HL-60 (cell line): ENCODE measurements at regions not wholly inside any gene's neighbourhood (a gene's known extent, or its start where the extent isn't known, plus 50 kb on each side); places are given as distances from the start of the nearest gene placed in this dataset.

Source experiments
- GABPA ChIP-seq: IDR thresholded peaks from 2 replicates; pipeline ENCODE4 v1.6.1; 2012; ENCODE audit warnings: low read depth
- POLR2AphosphoS5 ChIP-seq: IDR thresholded peaks from 2 replicates; pipeline ENCODE4 v1.6.1; 2012; ENCODE audit warnings: low read depth
- REST ChIP-seq: IDR thresholded peaks from 2 replicates; pipeline ENCODE4 v1.6.1; 2012; ENCODE audit warnings: low read depth; ENCODE audit not compliant: insufficient replicate concordance
- SPI1 ChIP-seq: IDR thresholded peaks from 2 replicates; pipeline ENCODE4 v1.6.1; 2012; ENCODE audit warnings: low read depth, mild to moderate bottlenecking, borderline replicate concordance
- TF ChIP-seq, protein P1 (sequence below): IDR thresholded peaks from one replicate; pipeline ENCODE4 v1.5.1; 2011; ENCODE audit warnings: low read length, control low read depth, inconsistent platforms; ENCODE audit not compliant: insufficient read depth

DNA sequence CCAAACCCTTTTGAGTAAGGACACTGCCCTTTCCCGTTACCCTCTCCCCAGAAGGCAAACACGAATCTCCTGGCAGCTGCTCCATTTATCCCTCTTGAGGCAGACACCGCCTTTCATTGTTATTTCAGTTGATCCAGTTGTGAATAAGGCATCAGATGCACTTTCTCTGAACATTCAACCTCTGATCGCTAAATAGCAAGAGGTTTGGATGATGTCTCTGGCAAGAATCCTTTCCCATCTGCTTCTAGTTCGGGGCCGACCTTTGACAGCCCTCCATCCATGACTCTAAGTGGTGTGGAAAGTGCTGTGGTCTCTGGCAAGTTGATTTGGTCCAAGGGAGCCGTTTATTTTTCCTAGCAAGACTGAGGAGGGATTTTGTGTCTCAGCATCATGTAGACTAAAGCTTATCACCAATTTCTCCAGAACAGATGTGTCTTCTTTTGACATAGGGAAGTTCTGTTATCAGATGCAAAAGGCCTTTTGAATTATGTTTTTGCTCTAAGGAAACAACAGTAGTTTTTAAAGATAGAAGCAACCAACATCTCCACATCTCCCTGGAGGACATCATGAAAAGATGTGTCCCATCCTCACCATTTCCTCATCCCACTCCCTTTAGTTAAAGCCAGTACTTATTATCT is 123.6 kb downstream of the CCDC34 start:
- TF ChIP-seq POLR2AphosphoS5 (no peak), REST (no peak), SPI1 (no peak), GABPA (no peak)
- TF ChIP-seq, protein P1, sequence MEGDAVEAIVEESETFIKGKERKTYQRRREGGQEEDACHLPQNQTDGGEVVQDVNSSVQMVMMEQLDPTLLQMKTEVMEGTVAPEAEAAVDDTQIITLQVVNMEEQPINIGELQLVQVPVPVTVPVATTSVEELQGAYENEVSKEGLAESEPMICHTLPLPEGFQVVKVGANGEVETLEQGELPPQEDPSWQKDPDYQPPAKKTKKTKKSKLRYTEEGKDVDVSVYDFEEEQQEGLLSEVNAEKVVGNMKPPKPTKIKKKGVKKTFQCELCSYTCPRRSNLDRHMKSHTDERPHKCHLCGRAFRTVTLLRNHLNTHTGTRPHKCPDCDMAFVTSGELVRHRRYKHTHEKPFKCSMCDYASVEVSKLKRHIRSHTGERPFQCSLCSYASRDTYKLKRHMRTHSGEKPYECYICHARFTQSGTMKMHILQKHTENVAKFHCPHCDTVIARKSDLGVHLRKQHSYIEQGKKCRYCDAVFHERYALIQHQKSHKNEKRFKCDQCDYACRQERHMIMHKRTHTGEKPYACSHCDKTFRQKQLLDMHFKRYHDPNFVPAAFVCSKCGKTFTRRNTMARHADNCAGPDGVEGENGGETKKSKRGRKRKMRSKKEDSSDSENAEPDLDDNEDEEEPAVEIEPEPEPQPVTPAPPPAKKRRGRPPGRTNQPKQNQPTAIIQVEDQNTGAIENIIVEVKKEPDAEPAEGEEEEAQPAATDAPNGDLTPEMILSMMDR: no peak
